ENCODE measurements at regions not wholly inside any gene's neighbourhood (a gene's known extent, or its start where the extent isn't known, plus 50 kb on each side); places are given as distances from the start of the nearest gene placed in this dataset.

DNA sequence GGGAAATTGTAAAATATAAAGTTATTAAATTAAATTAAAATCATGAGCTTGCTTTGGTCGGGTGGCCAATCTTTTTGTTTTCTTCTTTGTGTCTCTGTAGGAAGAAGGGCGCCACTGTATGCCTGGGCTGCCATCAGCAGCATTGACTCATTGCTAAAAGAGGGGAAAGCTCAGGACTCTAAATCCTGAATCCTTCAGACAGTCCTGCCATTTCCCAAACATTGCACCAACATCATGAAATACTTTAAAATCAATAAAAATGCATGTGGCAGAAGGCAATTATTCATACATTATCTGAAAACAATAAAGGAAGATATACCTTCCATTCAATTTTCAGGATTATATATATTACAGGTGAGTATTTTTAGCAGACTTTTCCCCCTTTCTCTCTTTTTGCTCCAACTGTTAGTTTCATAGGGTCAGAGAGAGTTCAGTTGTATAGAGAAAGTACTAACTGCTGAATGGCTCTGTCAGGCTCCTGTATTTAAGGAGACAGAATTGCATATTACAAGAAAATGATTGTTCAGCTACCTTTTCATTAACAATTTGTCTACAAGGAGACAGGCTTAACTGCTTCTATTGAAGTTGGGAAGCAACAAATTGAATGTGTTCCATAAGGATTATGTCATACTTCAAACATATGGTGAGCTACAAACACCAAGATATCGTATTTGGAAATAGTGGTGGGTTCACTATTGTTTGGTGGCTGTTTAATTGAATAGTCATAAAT is 95.7 kb downstream of the ATPSCKMT start:
- Histone ChIP-seq H3K4me1 (ENCODE audit: insufficient read depth, low read length) (peaks cover 22% of the 10 kb centered on the region), H3K9ac (ENCODE audit: insufficient read depth, low read depth, low read length) (no peak overlapping the region), H3K27ac (ENCODE audit: extremely low read length, insufficient read depth, low read length) (no peak overlapping the region), H2AFZ (ENCODE audit: low read length) (no peak overlapping the region), H3K27me3 (ENCODE audit: control insufficient read depth in 1 of 2, insufficient read depth in 2 of 2, low read length in 2 of 2) (peaks cover 0 to 14% of the 10 kb centered on the region in 2 experiments; a peak in 2 of 5 replicates), H4K20me1 (ENCODE audit: insufficient read depth, low read length) (no peaks in the 10 kb centered on the region), H3K9me3 (ENCODE audit: low read length) (no peaks in the 10 kb centered on the region), H3K79me2 (ENCODE audit: insufficient read depth, low read length) (no peaks in the 10 kb centered on the region), H3K4me2 (ENCODE audit: low read depth, low read length) (no peak overlapping the region), H3K36me3 (replicated peaks in 1 of 2; ENCODE audit: control insufficient read depth in 1 of 2, insufficient read depth in 2 of 2, low read length in 2 of 2) (no peaks in the 10 kb centered on the region), H3K4me3 (replicated peaks in 1 of 3; ENCODE audit: insufficient read depth in 1 of 3, low read depth in 2 of 3, low read length in 3 of 3) (no peak overlapping the region)
- FAIRE-seq (no peak), DNase-seq (ENCODE audit: low spot score) (no peak), ATAC-seq (no peak)
- ChIA-PET POLR2A (no interaction called here), CTCF (ENCODE audit: low intra/inter-chr PET ratio, low total read pairs) (no interaction called here)
- no TSS peak for BruUV-seq (replicated peaks)
- WGBS (ENCODE audit: low lambda C conversion rate), result 33% methylated on average over 3 of the region's 3 CpGs
- intact Hi-C loops (cut with micrococcal nuclease; ENCODE audit: unreplicated experiment), result no loop called here
- TF ChIP-seq NONO (IDR thresholded peaks at IDR 0.05) (no peak), NONO (CRISPR knock-in tag; conservative IDR thresholded peaks at IDR 0.05) (no peak), ZNF30 (CRISPR knock-in tag; IDR thresholded peaks at IDR 0.05) (no peak), ATF7 (IDR thresholded peaks at IDR 0.05) (0 out of 2 replicates have a peak, but pooled peaks have one; percentile 11), ATF7 (CRISPR knock-in tag; IDR thresholded peaks at IDR 0.05) (no peak), ZBED4 (CRISPR knock-in tag; IDR thresholded peaks at IDR 0.05; ENCODE audit: borderline replicate concordance) (no peak), POGZ (CRISPR knock-in tag; IDR thresholded peaks at IDR 0.05) (no peak), KLF6 (CRISPR knock-in tag; IDR thresholded peaks at IDR 0.05) (no peak)
- TF ChIP-seq, protein P1, sequence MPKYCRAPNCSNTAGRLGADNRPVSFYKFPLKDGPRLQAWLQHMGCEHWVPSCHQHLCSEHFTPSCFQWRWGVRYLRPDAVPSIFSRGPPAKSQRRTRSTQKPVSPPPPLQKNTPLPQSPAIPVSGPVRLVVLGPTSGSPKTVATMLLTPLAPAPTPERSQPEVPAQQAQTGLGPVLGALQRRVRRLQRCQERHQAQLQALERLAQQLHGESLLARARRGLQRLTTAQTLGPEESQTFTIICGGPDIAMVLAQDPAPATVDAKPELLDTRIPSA (CRISPR knock-in tag; IDR thresholded peaks at IDR 0.05; ENCODE audit: borderline replicate concordance), result no peak
- in situ Hi-C loops (cut with HindIII; ENCODE audit: extremely low pct_ligation_motif_present, low pct_unique_long_range_greater_than_20kb), result no loop called here
